Peyer's patch (tissue), 4 donors: ENCODE measurements at regions not wholly inside any gene's neighbourhood (a gene's known extent, or its start where the extent isn't known, plus 50 kb on each side); places are given as distances from the start of the nearest gene placed in this dataset.

Experiments
- POLR2A ChIP-seq, 2 donors: fragments of 450-650 bp; IDR thresholded peaks; one replicate each; pipeline ENCODE4 v1.5.1; 2017; ENCODE audit warnings: antibody characterized with exemption in 2 of 2, mild to moderate bottlenecking in 2 of 2, moderate library complexity in 2 of 2
- TF ChIP-seq, protein P1 (sequence below), 6 experiments: fragments of 450-650 bp in 4 of 6; fragments of 200-600 bp in 2 of 6; sonication (generic) in 1 of 6; IDR thresholded peaks; one replicate each; pipeline ENCODE4 v1.5.1; 2017 to 2019; ENCODE audit warnings: antibody characterized with exemption in 6 of 6, mild to moderate bottlenecking in 3 of 6, moderate library complexity in 1 of 6

DNA sequence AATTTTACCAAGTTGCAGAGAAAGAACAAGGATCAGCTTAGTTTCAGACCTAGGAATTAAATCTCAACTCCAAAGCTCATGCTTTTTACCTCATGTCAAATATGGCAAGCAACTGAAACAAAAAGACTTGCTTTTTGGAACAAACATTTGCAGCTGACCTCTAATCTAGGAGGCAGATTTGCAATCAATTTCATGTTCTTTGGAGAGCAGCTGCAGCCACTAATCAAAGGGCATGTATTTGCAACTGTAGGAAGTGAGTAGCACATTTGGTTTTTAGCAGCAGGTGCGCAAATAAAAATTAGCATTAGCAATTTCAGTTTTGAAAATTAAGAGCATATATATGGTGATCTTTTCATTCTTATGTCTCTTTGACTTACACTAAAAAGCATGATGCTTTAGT, 459.3 kb upstream of the SLC10A2 start:
- TF ChIP-seq, protein P1, sequence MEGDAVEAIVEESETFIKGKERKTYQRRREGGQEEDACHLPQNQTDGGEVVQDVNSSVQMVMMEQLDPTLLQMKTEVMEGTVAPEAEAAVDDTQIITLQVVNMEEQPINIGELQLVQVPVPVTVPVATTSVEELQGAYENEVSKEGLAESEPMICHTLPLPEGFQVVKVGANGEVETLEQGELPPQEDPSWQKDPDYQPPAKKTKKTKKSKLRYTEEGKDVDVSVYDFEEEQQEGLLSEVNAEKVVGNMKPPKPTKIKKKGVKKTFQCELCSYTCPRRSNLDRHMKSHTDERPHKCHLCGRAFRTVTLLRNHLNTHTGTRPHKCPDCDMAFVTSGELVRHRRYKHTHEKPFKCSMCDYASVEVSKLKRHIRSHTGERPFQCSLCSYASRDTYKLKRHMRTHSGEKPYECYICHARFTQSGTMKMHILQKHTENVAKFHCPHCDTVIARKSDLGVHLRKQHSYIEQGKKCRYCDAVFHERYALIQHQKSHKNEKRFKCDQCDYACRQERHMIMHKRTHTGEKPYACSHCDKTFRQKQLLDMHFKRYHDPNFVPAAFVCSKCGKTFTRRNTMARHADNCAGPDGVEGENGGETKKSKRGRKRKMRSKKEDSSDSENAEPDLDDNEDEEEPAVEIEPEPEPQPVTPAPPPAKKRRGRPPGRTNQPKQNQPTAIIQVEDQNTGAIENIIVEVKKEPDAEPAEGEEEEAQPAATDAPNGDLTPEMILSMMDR (IDR thresholded peaks at IDR 0.05): no peak
- no peak for TF ChIP-seq POLR2A (IDR thresholded peaks at IDR 0.05)
